ENCODE measurements at regions not wholly inside any gene's neighbourhood (a gene's known extent, or its start where the extent isn't known, plus 50 kb on each side); places are given as distances from the start of the nearest gene placed in this dataset.

DNA sequence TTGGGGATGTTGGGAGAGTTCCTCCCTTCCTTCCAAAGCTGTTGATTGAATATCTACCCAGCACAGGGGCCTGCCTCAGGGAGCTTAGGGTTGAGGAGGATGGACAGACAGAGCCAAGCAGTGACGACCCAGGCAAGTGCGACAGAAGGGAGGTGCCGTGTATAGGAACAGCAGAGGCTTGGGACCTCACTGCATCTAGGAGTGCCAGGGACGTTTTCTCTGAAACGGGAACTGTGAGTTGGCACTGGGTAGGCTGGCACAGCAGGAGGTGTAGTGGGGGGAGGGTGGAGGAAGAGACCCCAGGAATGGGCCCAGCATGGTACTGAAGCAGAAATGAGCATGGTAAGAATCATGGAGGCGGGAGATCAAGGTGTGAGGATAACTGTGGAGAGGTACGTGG lies 55.3 kb upstream of the MGMT start:
- no peaks in the 10 kb centered on the region for H3K9me3 Mint-ChIP-seq (ENCODE audit: insufficient read depth)
- no peak overlapping the region for H3K27ac Mint-ChIP-seq
- no peaks in the 10 kb centered on the region for H3K36me3 Mint-ChIP-seq (ENCODE audit: low read depth)
- no peak overlapping the region for H3K4me3 Mint-ChIP-seq
- no peaks in the 10 kb centered on the region for H3K4me1 Mint-ChIP-seq (ENCODE audit: low read depth)
- POLR2A ChIA-PET, result interaction anchor here (0.6 kb wide), 1 partner anchor 11 kb away, joined by 4 read pairs; no protein-coding TSS in a partner anchor
- DNase-seq (no peak), ATAC-seq (no peak)
- CTCF ChIA-PET, result no interaction called here
- H3K27me3 Mint-ChIP-seq (ENCODE audit: low read depth), result peaks cover 4% of the 10 kb centered on the region

- Mint-ChIP-seq H3K27me3 (ENCODE audit: low read depth) (peaks cover 2% of the 10 kb centered on the region), H3K4me3 (no peak overlapping the region), H3K9me3 (ENCODE audit: insufficient read depth) (no peaks in the 10 kb centered on the region), H3K4me1 (ENCODE audit: low read depth) (no peaks in the 10 kb centered on the region), H3K36me3 (ENCODE audit: low read depth) (no peaks in the 10 kb centered on the region), H3K27ac (no peak overlapping the region)
- POLR2A ChIA-PET, result no interaction called here
- DNase-seq (no peak), ATAC-seq (no peak)
- CTCF ChIA-PET, result no interaction called here
These were observed 54.0 kb upstream of the MGMT start for GRCh38 chr10:129413024-129413423.

DNA sequence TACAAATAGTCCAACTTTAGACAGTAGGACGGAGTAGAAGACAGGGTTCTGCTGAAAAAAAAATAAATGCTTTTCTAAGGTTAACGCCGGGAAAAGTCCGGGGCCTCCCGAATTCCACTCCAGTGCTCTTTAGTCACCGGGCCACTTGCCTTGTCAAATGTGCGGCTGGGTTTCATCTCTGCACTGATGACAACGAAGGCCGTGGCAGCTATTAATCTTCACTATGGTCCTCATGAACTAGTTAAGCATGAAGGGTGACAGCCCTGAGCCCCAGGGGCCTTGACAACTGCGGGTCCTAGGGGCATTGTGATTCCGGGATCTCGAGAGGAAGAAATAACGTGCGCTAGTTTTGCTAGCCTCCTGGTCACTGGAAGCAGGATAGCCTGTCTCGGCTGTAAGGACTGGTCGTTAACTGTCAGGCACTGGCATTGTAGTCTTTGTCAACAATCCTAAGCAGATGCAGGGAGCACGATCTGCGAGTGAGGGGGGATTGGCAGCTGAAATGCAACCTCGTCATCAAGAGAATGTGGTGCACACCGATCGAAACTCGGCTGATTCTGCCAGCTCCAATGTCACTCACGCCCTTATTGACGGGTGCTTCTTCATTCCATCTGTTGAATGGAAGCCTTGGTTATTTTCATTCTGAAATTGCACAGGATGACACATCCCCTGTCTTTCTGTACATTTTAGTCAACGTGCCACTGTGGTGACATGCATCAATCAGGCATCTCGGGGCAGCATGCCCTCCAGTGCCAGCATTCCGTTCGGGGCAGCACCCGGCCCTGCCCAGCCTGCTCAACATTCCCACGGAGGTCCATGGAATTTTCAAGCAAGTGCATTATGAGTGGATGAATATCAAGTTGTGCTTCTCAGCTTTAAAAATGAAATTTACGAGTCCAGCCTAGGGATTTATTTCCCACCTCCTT lies 51.6 kb upstream of the MGMT start:
- no peaks in the 10 kb centered on the region for H3K9me3 Mint-ChIP-seq (ENCODE audit: insufficient read depth)

DNA sequence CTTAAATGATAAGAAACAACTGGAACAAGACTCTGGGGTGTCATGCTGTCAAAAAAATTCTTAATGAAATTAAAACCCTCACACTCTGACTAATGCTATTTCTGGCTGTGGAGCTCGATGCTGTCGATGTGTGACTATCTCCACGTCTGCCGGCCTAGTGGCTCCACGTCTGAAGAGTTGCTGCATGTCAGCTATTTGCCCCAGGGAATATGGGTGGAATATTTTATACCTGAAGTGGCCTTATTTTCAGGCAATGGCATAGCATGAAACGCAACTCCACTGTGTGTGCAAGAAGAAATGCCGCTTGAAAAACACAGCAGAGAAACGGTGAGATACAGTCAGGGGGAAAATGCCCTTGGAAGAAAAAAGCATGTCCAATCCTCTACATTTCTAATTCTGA lies 50.9 kb upstream of the MGMT start:
- no peaks in the 10 kb centered on the region for H3K4me1 Mint-ChIP-seq (ENCODE audit: low read depth)
- no peaks in the 10 kb centered on the region for H3K27me3 Mint-ChIP-seq (ENCODE audit: low read depth)
- H3K9me3 Mint-ChIP-seq (ENCODE audit: insufficient read depth), result no peaks in the 10 kb centered on the region
- no peak overlapping the region for H3K27ac Mint-ChIP-seq
- POLR2A ChIA-PET, result no interaction called here
- ATAC-seq (no peak), DNase-seq (no peak)
- H3K36me3 Mint-ChIP-seq (ENCODE audit: low read depth), result no peaks in the 10 kb centered on the region
- no peak overlapping the region for H3K4me3 Mint-ChIP-seq
- CTCF ChIA-PET, result no interaction called here

More for the DNA sequence above, 51.6 kb upstream of the MGMT start:
- ATAC-seq, result no peak
- H3K27ac Mint-ChIP-seq, result no peak overlapping the region
- ChIA-PET CTCF (no interaction called here), POLR2A (no interaction called here)
- no peak overlapping the region for H3K4me3 Mint-ChIP-seq
- no peaks in the 10 kb centered on the region for H3K27me3 Mint-ChIP-seq (ENCODE audit: low read depth)
- DNase-seq, result no peak
- no peaks in the 10 kb centered on the region for H3K36me3 Mint-ChIP-seq (ENCODE audit: low read depth)
- no peaks in the 10 kb centered on the region for H3K4me1 Mint-ChIP-seq (ENCODE audit: low read depth)

DNA sequence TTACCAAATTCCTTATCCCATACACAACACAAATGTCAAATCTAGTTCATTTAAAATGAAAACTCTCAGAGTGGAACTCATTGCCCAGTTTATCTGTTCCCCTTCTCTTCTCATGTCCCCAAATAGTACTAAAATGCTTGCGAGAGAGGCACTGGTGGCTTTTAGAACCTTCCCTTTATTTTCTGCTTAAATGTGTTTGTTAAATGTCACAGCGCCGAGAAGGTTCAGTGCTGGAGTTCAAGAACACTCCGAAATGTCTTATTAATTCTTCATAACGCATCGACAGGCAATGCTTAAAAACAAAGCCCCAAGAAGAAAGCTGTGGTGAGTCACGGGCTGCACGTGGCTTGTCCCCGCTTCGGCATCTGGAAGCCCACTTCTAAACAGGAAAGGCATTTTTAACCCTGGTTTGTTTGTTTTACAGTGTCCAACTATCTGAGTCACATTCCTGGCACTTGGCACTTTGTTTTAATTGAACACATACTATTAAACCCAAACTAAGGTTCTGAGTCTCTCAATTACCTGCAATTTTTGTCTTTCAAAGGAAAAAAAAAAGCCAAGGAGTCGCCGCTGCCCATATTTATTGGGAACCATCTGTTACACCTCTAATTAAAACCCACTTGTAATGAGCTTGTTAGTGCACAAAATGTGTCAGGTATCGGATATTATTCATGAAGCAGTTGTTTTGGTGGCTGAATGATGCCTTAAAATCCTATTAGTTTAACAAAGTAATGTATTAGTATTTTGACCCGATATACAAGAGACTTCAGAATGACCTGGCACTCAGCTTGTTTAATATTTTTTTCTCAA lies 49.9 kb upstream of the MGMT start:
- Mint-ChIP-seq H3K27ac (no peak overlapping the region), H3K4me1 (ENCODE audit: low read depth) (no peaks in the 10 kb centered on the region), H3K27me3 (ENCODE audit: low read depth) (no peaks in the 10 kb centered on the region), H3K36me3 (ENCODE audit: low read depth) (no peaks in the 10 kb centered on the region), H3K9me3 (ENCODE audit: insufficient read depth) (no peaks in the 10 kb centered on the region), H3K4me3 (no peak overlapping the region)
- ATAC-seq (no peak), DNase-seq (no peak)
- ChIA-PET POLR2A (no interaction called here), CTCF (no interaction called here)
